ENCODE measurements at regions not wholly inside any gene's neighbourhood (a gene's known extent, or its start where the extent isn't known, plus 50 kb on each side); places are given as distances from the start of the nearest gene placed in this dataset.

DNA sequence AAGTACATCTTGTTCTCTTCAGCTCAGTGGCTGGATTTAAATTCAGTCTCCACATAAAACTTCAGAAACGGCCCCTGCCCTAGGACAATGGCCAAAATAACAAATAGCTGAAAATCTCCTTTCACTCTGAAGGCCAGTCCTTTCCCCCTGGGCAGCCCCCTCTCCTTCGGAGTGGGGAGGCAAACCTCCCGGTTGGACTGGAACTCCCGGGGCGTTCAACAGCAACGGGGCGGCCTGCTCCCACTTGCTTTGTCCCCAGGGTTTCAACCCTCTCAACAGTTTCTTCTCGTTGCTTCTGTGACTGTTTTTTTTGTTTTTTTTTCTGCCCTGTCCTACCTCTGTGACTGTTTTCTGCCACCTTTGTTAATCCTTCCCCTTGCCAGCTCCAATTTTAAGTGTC lies 102.6 kb upstream of the DUSP22 start:
- Histone ChIP-seq H3K27ac (no peak overlapping the region), H3K27me3 (ENCODE audit: insufficient read depth, low read depth) (0 out of 2 replicates have a peak, but pooled peaks cover 7% of the 10 kb centered on the region), H3F3A (ENCODE audit: insufficient read depth, low read depth) (no peaks in the 10 kb centered on the region), H2AFZ (no peak overlapping the region), H3K36me3 (ENCODE audit: low read depth) (no peaks in the 10 kb centered on the region), H3K9me3 (ENCODE audit: insufficient read depth, low read depth) (no peaks in the 10 kb centered on the region), H3K4me1 (replicated peaks; ENCODE audit: insufficient read depth) (no peaks in the 10 kb centered on the region), H4K20me1 (ENCODE audit: insufficient read depth) (no peaks in the 10 kb centered on the region), H3K79me2 (ENCODE audit: low read depth) (no peaks in the 10 kb centered on the region), H3K4me2 (no peak overlapping the region), H3K4me3 (no peak overlapping the region), H3K9me2 (ENCODE audit: insufficient read depth) (no peaks in the 10 kb centered on the region)
- no peak for DNase-seq
- CTCF ChIA-PET = interaction anchor here (1.5 kb wide), 1 partner anchor 403 kb away, joined by 7 read pairs; no protein-coding TSS in a partner anchor
- intact Hi-C loops (cut with micrococcal nuclease; ENCODE audit: unreplicated experiment) = loop anchor here (2.0 to 5.0 kb wide), 7 partner anchors 103 to 1247 kb away; partner anchors contain the start of gene DUSP22
- no peak for TF ChIP-seq EZH2 (IDR thresholded peaks at IDR 0.05; ENCODE audit: low read depth)
- TF ChIP-seq, protein P1, sequence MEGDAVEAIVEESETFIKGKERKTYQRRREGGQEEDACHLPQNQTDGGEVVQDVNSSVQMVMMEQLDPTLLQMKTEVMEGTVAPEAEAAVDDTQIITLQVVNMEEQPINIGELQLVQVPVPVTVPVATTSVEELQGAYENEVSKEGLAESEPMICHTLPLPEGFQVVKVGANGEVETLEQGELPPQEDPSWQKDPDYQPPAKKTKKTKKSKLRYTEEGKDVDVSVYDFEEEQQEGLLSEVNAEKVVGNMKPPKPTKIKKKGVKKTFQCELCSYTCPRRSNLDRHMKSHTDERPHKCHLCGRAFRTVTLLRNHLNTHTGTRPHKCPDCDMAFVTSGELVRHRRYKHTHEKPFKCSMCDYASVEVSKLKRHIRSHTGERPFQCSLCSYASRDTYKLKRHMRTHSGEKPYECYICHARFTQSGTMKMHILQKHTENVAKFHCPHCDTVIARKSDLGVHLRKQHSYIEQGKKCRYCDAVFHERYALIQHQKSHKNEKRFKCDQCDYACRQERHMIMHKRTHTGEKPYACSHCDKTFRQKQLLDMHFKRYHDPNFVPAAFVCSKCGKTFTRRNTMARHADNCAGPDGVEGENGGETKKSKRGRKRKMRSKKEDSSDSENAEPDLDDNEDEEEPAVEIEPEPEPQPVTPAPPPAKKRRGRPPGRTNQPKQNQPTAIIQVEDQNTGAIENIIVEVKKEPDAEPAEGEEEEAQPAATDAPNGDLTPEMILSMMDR (conservative IDR thresholded peaks at IDR 0.05) = no peak
- POLR2A ChIA-PET (ENCODE audit: unreplicated experiment) = no interaction called here
- no TSS peak for BruUV-seq (replicated peaks)

DNA sequence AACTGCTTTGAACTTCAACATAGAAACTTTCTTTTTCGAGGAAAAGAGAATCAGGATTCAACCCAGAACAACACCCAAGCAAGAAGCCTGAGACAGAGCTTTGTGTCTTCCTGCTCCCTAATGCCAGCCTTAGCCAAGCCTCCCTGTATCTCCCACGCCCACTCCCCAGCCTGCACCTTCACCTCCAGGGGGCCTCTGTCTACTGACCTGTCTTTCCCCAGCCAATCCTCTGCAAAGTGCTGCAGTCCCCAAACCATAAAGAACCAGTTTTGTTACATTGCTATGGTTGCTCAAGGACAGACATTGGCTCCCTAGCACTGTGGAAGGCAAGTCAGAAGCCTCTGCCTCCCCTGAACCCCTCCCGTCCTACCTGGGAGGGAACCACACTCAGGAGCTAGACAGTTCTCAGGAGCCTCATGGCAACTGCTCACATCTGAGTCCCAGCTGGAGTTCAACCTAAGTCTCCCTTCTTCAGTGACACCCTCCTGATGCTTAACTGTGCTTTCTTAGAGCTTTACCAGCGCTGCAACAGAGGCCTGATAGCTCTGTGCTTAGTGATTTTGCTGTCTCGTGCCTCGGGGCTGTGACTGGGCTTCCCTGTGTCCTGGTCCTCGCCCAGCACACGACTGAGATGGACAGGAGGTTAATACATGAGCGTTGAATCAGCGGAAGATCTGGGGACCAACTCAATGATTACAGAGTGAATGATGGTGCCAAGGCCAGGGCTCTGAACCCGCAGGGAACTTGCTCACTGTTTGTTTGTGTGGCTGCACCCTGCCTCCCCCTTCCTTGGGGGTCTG lies 101.5 kb upstream of the DUSP22 start:
- Histone ChIP-seq H3K9me3 (ENCODE audit: insufficient read depth, low read depth) (no peaks in the 10 kb centered on the region), H3K4me1 (replicated peaks; ENCODE audit: insufficient read depth) (no peaks in the 10 kb centered on the region), H3K79me2 (ENCODE audit: low read depth) (no peaks in the 10 kb centered on the region), H3K4me3 (no peak overlapping the region), H3K36me3 (ENCODE audit: low read depth) (no peaks in the 10 kb centered on the region), H3K4me2 (no peak overlapping the region), H4K20me1 (ENCODE audit: insufficient read depth) (no peaks in the 10 kb centered on the region), H3K27me3 (ENCODE audit: insufficient read depth, low read depth) (0 out of 2 replicates have a peak, but pooled peaks cover 6% of the 10 kb centered on the region), H3F3A (ENCODE audit: insufficient read depth, low read depth) (no peaks in the 10 kb centered on the region), H3K27ac (no peak overlapping the region), H2AFZ (no peak overlapping the region), H3K9me2 (ENCODE audit: insufficient read depth) (no peaks in the 10 kb centered on the region)
- CTCF ChIA-PET = no interaction called here
- intact Hi-C loops (cut with micrococcal nuclease; ENCODE audit: unreplicated experiment) = no loop called here
- TF ChIP-seq, protein P1 (conservative IDR thresholded peaks at IDR 0.05) = no peak
- TF ChIP-seq EZH2 (IDR thresholded peaks at IDR 0.05; ENCODE audit: low read depth) = no peak
- BruUV-seq (replicated peaks) = no TSS peak
- POLR2A ChIA-PET (ENCODE audit: unreplicated experiment) = no interaction called here
- DNase-seq = peak in 1 of 2 experiments; percentile 10

DNA sequence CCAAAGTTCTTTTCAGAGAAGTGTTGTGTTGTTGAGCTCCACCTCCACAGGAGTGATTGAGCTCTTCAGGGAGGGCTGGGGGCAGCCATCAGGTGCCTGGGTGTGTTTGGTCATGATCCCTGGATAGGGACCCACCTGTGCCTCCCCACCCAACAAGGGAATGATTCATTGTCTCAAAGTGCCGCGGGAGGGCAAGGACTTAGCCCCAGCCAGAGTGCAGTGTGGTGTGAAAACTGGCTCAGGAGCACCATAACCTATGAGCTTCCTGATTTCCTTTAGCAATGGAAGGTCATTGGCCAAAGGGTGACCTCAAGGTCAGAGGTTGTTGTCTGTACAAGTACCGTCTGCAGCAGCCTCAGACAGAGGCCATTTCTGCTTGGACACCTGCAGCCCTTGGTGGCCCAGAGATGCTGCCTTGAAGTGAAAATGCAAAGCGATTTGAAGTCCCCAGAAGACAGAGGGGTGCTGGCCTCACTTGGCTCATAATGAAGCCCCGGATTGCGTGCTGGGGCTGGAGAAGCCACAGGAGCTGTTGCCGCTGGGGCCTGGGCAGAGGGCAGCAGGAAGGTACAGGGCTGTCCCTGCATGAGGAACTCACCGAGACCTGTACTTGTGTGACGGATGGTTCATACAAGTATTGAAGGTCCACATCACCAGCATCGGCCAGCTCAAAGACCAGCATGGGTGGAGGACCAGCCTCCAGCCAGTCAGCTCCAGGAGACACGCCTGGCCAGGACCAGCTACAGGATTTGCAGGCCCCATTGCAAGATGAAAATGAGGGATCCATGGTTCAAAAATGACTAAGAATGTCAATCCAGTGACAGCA lies 100.6 kb upstream of the DUSP22 start:
- H4K20me1 ChIP-seq (ENCODE audit: insufficient read depth) = no peaks in the 10 kb centered on the region
- no peaks in the 10 kb centered on the region for H3K9me3 ChIP-seq (ENCODE audit: insufficient read depth, low read depth)
- POLR2A ChIA-PET (ENCODE audit: unreplicated experiment) = no interaction called here
- intact Hi-C loops (cut with micrococcal nuclease; ENCODE audit: unreplicated experiment) = no loop called here
- no peaks in the 10 kb centered on the region for H3K4me1 ChIP-seq (replicated peaks; ENCODE audit: insufficient read depth)
- H3K4me2 ChIP-seq = no peak overlapping the region
- TF ChIP-seq, protein P1 (conservative IDR thresholded peaks at IDR 0.05) = no peak
- TF ChIP-seq EZH2 (IDR thresholded peaks at IDR 0.05; ENCODE audit: low read depth) = no peak
- no peak for DNase-seq
- no peak overlapping the region for H3K27ac ChIP-seq
- CTCF ChIA-PET = no interaction called here
- no peak overlapping the region for H3K4me3 ChIP-seq
- H3K79me2 ChIP-seq (ENCODE audit: low read depth) = no peaks in the 10 kb centered on the region
- no TSS peak for BruUV-seq (replicated peaks)
- H3K27me3 ChIP-seq (ENCODE audit: insufficient read depth, low read depth) = 0 out of 2 replicates have a peak, but pooled peaks cover 2% of the 10 kb centered on the region
- no peaks in the 10 kb centered on the region for H3K36me3 ChIP-seq (ENCODE audit: low read depth)
- H3F3A ChIP-seq (ENCODE audit: insufficient read depth, low read depth) = no peaks in the 10 kb centered on the region
- H2AFZ ChIP-seq = no peak overlapping the region
- H3K9me2 ChIP-seq (ENCODE audit: insufficient read depth) = no peaks in the 10 kb centered on the region

Data from PC-9 (cell line).